ENCODE measurements at regions not wholly inside any gene's neighbourhood (a gene's known extent, or its start where the extent isn't known, plus 50 kb on each side); places are given as distances from the start of the nearest gene placed in this dataset.

DNA sequence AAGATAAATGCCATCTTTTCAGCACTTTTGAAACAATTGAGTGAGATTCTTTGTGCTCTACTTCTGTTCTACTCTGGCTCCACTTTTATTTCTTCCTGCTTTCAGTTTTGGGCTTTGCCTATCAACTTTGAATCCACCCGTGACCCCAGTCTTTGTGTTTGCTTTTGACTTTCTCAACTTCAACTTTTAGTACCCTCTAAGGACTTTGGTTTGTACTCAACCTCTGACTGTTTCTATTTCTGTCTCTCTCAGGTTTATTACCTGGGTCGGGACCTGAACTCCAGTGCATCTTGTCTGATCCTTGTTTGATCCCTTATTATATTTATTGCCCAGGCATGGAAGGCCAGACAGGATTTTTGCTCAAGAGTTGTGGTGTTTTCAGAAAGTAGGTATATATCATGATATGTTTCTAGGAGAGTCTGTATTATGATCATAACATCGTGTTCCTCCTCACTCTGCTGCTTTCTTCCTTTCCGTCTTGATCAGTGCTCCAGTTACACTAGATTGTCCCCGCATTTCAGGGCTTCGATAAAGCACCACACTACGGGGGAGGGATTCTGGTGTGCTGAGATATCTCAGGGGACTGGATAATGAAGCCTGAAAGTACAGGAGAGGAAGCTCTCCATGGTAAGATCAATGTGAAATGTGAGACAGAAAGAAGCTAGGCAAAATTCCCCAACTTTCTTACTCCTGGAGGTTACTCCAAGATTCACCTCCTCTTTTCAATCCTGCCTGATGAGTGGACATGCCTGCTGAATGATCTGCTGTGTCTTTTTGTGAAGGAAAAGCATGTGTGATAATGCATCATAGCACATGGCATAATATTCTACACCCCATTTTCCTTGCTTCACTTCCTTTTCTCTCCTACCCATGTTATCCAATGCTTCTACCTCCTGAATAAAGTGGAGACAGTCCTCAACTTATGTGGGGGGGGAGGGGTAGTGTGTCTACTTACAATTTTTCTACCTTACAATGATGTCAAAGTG lies 155.5 kb upstream of the GRIN3A start:
- Histone ChIP-seq H3K4me1 (ENCODE audit: control insufficient read depth in 3 of 3, insufficient read depth in 3 of 3, low read length in 3 of 3) (no peaks in the 10 kb centered on the region), H3K36me3 (ENCODE audit: control insufficient read depth in 3 of 3, insufficient read depth in 3 of 3, low read length in 3 of 3) (no peaks in the 10 kb centered on the region), H3K9ac (ENCODE audit: low read depth in 1 of 3, low read length in 3 of 3) (no peak overlapping the region), H3K4me3 (ENCODE audit: low read length in 3 of 3) (no peak overlapping the region), H3K27ac (ENCODE audit: low read depth, low read length) (no peak overlapping the region), H3K9me3 (ENCODE audit: control insufficient read depth in 3 of 3, low read length in 3 of 3) (no peaks in the 10 kb centered on the region), H3K27me3 (ENCODE audit: control insufficient read depth in 3 of 3, insufficient read depth in 3 of 3, low read length in 3 of 3) (no peaks in the 10 kb centered on the region)

DNA sequence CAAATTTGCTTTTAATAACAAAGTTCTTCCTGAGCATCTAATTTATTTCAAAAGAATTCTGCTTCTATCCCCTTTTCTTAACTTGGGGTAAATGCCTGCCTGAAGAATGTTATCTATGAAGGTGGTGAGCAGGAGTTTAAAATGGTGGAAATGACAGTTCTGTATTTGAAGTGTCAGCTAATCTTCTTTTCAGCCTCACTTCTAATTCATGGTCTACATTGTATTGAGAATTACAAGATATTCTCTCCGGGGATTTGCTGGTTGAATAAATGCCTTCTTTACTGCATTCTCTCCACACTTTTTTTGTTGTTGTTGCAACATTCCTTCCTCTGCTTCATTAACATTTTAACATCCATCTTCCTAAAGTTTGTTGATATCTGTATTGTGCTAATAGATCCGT lies 143.1 kb upstream of the GRIN3A start:
- Histone ChIP-seq H3K27ac (ENCODE audit: low read depth, low read length) (no peak overlapping the region), H3K4me3 (ENCODE audit: low read length in 3 of 3) (no peak overlapping the region), H3K27me3 (ENCODE audit: control insufficient read depth in 3 of 3, insufficient read depth in 3 of 3, low read length in 3 of 3) (no peaks in the 10 kb centered on the region), H3K9ac (ENCODE audit: low read depth in 1 of 3, low read length in 3 of 3) (no peak overlapping the region), H3K9me3 (ENCODE audit: control insufficient read depth in 3 of 3, low read length in 3 of 3) (no peaks in the 10 kb centered on the region), H3K36me3 (ENCODE audit: control insufficient read depth in 3 of 3, insufficient read depth in 3 of 3, low read length in 3 of 3) (no peaks in the 10 kb centered on the region), H3K4me1 (ENCODE audit: control insufficient read depth in 3 of 3, insufficient read depth in 3 of 3, low read length in 3 of 3) (no peaks in the 10 kb centered on the region)

DNA sequence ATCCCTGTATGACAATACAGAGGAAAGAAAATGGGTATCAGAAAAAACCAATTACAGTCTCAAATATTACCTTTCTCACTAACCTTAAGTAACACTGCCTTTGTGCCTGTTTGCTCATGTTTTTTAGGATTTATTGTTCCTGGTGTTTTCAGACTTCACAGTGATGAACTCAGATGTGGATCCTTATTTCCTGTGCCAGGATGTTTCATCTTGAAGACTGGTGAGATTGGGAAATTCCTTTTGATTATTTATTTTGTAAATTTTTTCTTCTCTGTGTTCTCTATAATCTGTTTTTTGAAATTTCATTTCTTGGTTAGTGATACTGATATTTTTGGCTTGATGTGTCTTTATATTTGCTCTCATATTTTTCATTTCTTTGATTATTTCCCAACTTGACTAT lies 142.4 kb upstream of the GRIN3A start:
- H3K36me3 ChIP-seq (ENCODE audit: control insufficient read depth in 3 of 3, insufficient read depth in 3 of 3, low read length in 3 of 3) = no peaks in the 10 kb centered on the region

DNA sequence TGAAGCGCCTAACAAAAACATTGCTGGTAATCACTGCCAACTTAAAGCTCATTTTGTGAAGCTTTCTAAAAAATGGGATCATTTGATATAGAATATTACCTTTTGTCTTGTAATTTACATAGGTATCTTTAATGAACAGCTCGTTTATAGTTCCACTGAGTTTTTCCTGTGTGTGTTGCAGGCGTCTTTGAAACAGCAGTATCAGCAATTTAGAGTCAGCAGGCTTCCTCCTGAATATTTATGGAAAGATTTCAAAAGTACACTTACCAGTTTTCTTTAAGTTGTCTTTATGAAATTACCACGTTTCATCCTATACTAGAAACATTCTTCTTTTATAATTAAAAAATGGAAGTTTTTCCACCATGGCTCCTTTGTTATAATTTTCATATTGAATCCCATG lies 140.3 kb upstream of the GRIN3A start:
- Histone ChIP-seq H3K36me3 (ENCODE audit: control insufficient read depth in 3 of 3, insufficient read depth in 3 of 3, low read length in 3 of 3) (no peaks in the 10 kb centered on the region), H3K4me3 (ENCODE audit: low read length in 3 of 3) (no peak overlapping the region), H3K4me1 (ENCODE audit: control insufficient read depth in 3 of 3, insufficient read depth in 3 of 3, low read length in 3 of 3) (no peaks in the 10 kb centered on the region), H3K9ac (ENCODE audit: low read depth in 1 of 3, low read length in 3 of 3) (no peak overlapping the region), H3K9me3 (ENCODE audit: control insufficient read depth in 3 of 3, low read length in 3 of 3) (no peaks in the 10 kb centered on the region), H3K27ac (ENCODE audit: low read depth, low read length) (no peak overlapping the region), H3K27me3 (ENCODE audit: control insufficient read depth in 3 of 3, insufficient read depth in 3 of 3, low read length in 3 of 3) (no peaks in the 10 kb centered on the region)

More for the DNA sequence above, 142.4 kb upstream of the GRIN3A start:
- Histone ChIP-seq H3K27me3 (ENCODE audit: control insufficient read depth in 3 of 3, insufficient read depth in 3 of 3, low read length in 3 of 3) (no peaks in the 10 kb centered on the region), H3K9me3 (ENCODE audit: control insufficient read depth in 3 of 3, low read length in 3 of 3) (no peaks in the 10 kb centered on the region), H3K4me3 (ENCODE audit: low read length in 3 of 3) (no peak overlapping the region), H3K9ac (ENCODE audit: low read depth in 1 of 3, low read length in 3 of 3) (no peak overlapping the region), H3K4me1 (ENCODE audit: control insufficient read depth in 3 of 3, insufficient read depth in 3 of 3, low read length in 3 of 3) (no peaks in the 10 kb centered on the region), H3K27ac (ENCODE audit: low read depth, low read length) (no peak overlapping the region)

DNA sequence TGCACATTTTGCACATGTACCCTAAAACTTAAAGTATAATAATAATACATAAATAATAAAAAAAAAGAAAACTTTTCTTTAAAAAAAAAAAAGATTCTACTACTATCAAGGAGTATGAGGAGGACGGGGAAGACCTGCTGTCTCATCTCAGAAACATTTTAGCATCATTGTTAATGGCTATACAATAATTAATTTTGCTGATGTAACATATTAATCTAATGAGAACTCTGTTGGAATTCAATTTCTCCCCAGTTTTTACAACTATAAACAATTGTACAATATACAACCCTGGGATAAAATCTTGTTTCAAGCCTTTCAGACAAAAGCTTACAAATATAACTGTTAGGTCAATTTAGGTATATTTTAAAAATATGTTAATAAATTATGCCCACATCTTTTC lies 139.0 kb upstream of the GRIN3A start:
- Histone ChIP-seq H3K36me3 (ENCODE audit: control insufficient read depth in 3 of 3, insufficient read depth in 3 of 3, low read length in 3 of 3) (no peaks in the 10 kb centered on the region), H3K9ac (ENCODE audit: low read depth in 1 of 3, low read length in 3 of 3) (no peak overlapping the region), H3K4me3 (ENCODE audit: low read length in 3 of 3) (no peak overlapping the region), H3K4me1 (ENCODE audit: control insufficient read depth in 3 of 3, insufficient read depth in 3 of 3, low read length in 3 of 3) (no peaks in the 10 kb centered on the region), H3K9me3 (ENCODE audit: control insufficient read depth in 3 of 3, low read length in 3 of 3) (no peaks in the 10 kb centered on the region), H3K27ac (ENCODE audit: low read depth, low read length) (no peak overlapping the region), H3K27me3 (ENCODE audit: control insufficient read depth in 3 of 3, insufficient read depth in 3 of 3, low read length in 3 of 3) (no peaks in the 10 kb centered on the region)

DNA sequence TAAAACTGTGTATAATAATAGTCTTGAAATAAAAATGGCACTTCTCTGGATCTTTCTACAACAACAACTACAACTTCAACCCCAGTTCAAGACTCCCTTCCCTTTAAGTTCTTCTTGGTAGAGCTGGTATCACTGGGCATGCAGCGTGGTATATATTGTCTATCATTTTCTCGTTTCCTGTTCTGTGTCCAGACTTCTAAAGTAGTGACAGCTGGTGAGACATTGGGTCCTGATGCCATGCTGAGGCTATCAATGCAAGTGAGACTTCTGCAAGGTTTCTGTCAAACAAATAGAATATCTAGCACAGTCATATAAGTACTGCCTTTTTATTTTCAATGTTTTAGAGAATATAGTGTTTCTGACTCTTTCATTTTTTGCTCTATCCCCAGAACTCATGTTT lies 123.0 kb upstream of the GRIN3A start:
- Histone ChIP-seq H3K4me1 (ENCODE audit: control insufficient read depth in 3 of 3, insufficient read depth in 3 of 3, low read length in 3 of 3) (no peaks in the 10 kb centered on the region), H3K27ac (ENCODE audit: low read depth, low read length) (no peak overlapping the region), H3K9me3 (ENCODE audit: control insufficient read depth in 3 of 3, low read length in 3 of 3) (no peaks in the 10 kb centered on the region), H3K27me3 (ENCODE audit: control insufficient read depth in 3 of 3, insufficient read depth in 3 of 3, low read length in 3 of 3) (no peaks in the 10 kb centered on the region), H3K9ac (ENCODE audit: low read depth in 1 of 3, low read length in 3 of 3) (no peak overlapping the region), H3K4me3 (ENCODE audit: low read length in 3 of 3) (no peak overlapping the region), H3K36me3 (ENCODE audit: control insufficient read depth in 3 of 3, insufficient read depth in 3 of 3, low read length in 3 of 3) (no peaks in the 10 kb centered on the region)

DNA sequence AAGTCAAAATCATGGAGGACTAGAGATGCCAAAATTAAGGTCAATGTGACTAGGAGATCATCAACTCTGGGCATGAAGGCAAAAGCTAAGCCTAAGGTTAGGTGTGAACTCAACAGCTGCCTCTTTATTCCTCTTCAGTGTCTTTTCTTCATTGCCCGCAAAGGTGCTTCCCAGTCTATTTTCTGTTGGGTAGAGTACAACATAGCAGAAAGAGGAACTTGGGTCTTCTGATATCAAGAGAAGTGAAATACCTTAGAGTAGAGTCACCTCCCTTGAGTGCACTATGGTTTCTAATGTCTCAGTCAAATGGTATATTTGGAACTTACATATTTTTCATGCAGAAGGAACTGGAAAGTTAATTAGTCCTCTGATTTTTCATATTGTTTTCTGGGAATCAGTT lies 122.5 kb upstream of the GRIN3A start:
- no peak overlapping the region for H3K27ac ChIP-seq (ENCODE audit: low read depth, low read length)
- no peaks in the 10 kb centered on the region for H3K36me3 ChIP-seq (ENCODE audit: control insufficient read depth in 3 of 3, insufficient read depth in 3 of 3, low read length in 3 of 3)
- no peaks in the 10 kb centered on the region for H3K4me1 ChIP-seq (ENCODE audit: control insufficient read depth in 3 of 3, insufficient read depth in 3 of 3, low read length in 3 of 3)
- H3K9me3 ChIP-seq (ENCODE audit: control insufficient read depth in 3 of 3, low read length in 3 of 3) = no peaks in the 10 kb centered on the region
- H3K27me3 ChIP-seq (ENCODE audit: control insufficient read depth in 3 of 3, insufficient read depth in 3 of 3, low read length in 3 of 3) = no peaks in the 10 kb centered on the region
- no peak overlapping the region for H3K9ac ChIP-seq (ENCODE audit: low read depth in 1 of 3, low read length in 3 of 3)
- H3K4me3 ChIP-seq (ENCODE audit: low read length in 3 of 3) = no peak overlapping the region

DNA sequence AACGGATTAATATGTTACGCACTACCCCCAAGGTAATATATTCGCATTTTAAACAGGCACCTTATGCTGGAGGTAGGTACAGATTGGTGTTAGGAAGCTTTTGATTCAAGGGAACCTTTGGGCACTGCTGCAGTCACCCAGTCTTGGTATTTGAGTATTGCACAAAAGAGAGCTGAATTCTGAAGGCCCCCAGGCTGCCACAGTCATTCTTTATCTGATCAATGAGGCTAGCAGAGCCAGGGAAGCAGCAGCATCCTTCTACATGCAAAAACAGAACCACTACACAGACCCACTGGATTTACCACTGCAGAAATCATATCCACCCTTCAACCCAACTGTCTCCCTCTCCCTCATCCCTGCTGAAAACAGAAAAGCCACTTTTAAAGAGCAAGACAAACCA lies 121.2 kb upstream of the GRIN3A start:
- no peak overlapping the region for H3K27ac ChIP-seq (ENCODE audit: low read depth, low read length)
- no peaks in the 10 kb centered on the region for H3K36me3 ChIP-seq (ENCODE audit: control insufficient read depth in 3 of 3, insufficient read depth in 3 of 3, low read length in 3 of 3)
- no peaks in the 10 kb centered on the region for H3K9me3 ChIP-seq (ENCODE audit: control insufficient read depth in 3 of 3, low read length in 3 of 3)
- no peak overlapping the region for H3K4me3 ChIP-seq (ENCODE audit: low read length in 3 of 3)
- H3K9ac ChIP-seq (ENCODE audit: low read depth in 1 of 3, low read length in 3 of 3) = no peak overlapping the region
- H3K27me3 ChIP-seq (ENCODE audit: control insufficient read depth in 3 of 3, insufficient read depth in 3 of 3, low read length in 3 of 3) = no peaks in the 10 kb centered on the region
- H3K4me1 ChIP-seq (ENCODE audit: control insufficient read depth in 3 of 3, insufficient read depth in 3 of 3, low read length in 3 of 3) = no peaks in the 10 kb centered on the region

DNA sequence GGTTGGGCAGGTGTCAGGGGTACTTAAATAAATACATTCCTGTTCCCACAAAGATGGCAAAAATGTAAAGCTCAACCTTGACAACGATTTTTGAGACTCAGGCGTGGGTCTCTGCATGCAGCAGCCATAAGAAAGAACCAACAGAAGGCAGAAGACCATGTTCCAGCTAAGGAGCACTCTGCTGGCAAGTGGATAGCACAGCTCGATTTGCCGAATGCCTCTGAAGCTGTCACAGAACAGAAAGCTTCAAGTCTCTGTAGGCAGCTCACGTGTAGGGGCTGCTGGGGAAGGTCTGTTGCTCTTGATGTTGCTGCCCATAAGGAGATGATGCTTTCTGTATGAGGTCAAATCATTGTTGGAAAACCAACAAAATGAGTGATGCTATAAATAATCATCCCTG lies 119.6 kb upstream of the GRIN3A start:
- H3K9me3 ChIP-seq (ENCODE audit: control insufficient read depth in 3 of 3, low read length in 3 of 3) = no peaks in the 10 kb centered on the region
- H3K4me1 ChIP-seq (ENCODE audit: control insufficient read depth in 3 of 3, insufficient read depth in 3 of 3, low read length in 3 of 3) = no peaks in the 10 kb centered on the region
- H3K4me3 ChIP-seq (ENCODE audit: low read length in 3 of 3) = no peak overlapping the region
- H3K9ac ChIP-seq (ENCODE audit: low read depth in 1 of 3, low read length in 3 of 3) = no peak overlapping the region
- H3K27me3 ChIP-seq (ENCODE audit: control insufficient read depth in 3 of 3, insufficient read depth in 3 of 3, low read length in 3 of 3) = no peaks in the 10 kb centered on the region
- H3K36me3 ChIP-seq (ENCODE audit: control insufficient read depth in 3 of 3, insufficient read depth in 3 of 3, low read length in 3 of 3) = no peaks in the 10 kb centered on the region
- H3K27ac ChIP-seq (ENCODE audit: low read depth, low read length) = no peak overlapping the region

DNA sequence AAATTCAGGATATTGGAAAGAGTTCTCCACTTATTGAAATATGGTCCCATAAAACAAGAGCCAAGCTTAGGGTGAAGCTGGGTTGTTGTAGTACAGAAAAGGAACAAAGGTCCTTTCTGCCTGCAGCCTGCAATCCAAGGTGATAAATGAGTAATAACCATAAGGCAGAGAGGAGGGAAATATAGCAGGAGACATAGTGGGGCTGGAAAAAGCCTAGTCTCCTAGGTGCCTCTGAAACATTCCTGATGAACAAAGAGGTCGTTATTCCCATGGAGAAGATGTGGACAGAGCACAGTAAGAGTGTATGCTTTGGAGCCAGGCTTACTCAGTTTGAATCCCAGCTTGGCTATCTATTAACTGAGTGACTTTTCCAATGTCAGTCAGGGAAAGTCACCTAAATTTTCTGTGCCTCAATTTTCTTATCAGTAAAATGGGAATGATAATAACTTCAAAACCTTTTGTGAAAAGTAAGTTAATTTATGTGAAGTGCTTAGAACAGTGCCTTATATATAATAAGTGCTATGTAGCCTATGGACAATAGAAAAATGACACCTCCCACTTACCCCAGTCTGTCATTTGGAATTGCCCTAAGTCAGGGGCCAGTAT lies 110.8 kb upstream of the GRIN3A start:
- no peaks in the 10 kb centered on the region for H3K9me3 ChIP-seq (ENCODE audit: control insufficient read depth in 3 of 3, low read length in 3 of 3)
- no peaks in the 10 kb centered on the region for H3K4me1 ChIP-seq (ENCODE audit: control insufficient read depth in 3 of 3, insufficient read depth in 3 of 3, low read length in 3 of 3)
- no peaks in the 10 kb centered on the region for H3K36me3 ChIP-seq (ENCODE audit: control insufficient read depth in 3 of 3, insufficient read depth in 3 of 3, low read length in 3 of 3)
- H3K4me3 ChIP-seq (ENCODE audit: low read length in 3 of 3) = no peak overlapping the region
- H3K9ac ChIP-seq (ENCODE audit: low read depth in 1 of 3, low read length in 3 of 3) = no peak overlapping the region
- no peak overlapping the region for H3K27ac ChIP-seq (ENCODE audit: low read depth, low read length)
- no peaks in the 10 kb centered on the region for H3K27me3 ChIP-seq (ENCODE audit: control insufficient read depth in 3 of 3, insufficient read depth in 3 of 3, low read length in 3 of 3)

All from skeletal muscle tissue (tissue), 3 donors.